ENCODE measurements at regions not wholly inside any gene's neighbourhood (a gene's known extent, or its start where the extent isn't known, plus 50 kb on each side); places are given as distances from the start of the nearest gene placed in this dataset.

- Histone ChIP-seq H3K27me3 (peaks cover 1% of the 10 kb centered on the region), H3K4me3 (ENCODE audit: low read depth in 1 of 2, low read length in 1 of 2) (no peak overlapping the region), H3K9me3 (no peaks in the 10 kb centered on the region), H3K27ac (no peak overlapping the region), H3K4me1 (ENCODE audit: control insufficient read depth in 1 of 2, insufficient read depth in 1 of 2, low read depth in 1 of 2, low read length in 1 of 2) (no peaks in the 10 kb centered on the region), H3K36me3 (no peaks in the 10 kb centered on the region)
- TF ChIP-seq CTCF (IDR thresholded peaks at IDR 0.05), result no peak
Observed at GRCh38 chr15:77710637-77711036, 77.9 kb upstream of the LINGO1 start.

- no peak overlapping the region for H3K4me3 ChIP-seq (ENCODE audit: low read depth in 1 of 2, low read length in 1 of 2)
- H3K9me3 ChIP-seq, result no peaks in the 10 kb centered on the region
- H3K4me1 ChIP-seq (ENCODE audit: control insufficient read depth in 1 of 2, insufficient read depth in 1 of 2, low read depth in 1 of 2, low read length in 1 of 2), result no peaks in the 10 kb centered on the region
- H3K27ac ChIP-seq, result no peak overlapping the region
- no peaks in the 10 kb centered on the region for H3K36me3 ChIP-seq
- no peak for TF ChIP-seq CTCF (IDR thresholded peaks at IDR 0.05)
- no peaks in the 10 kb centered on the region for H3K27me3 ChIP-seq
Observed at GRCh38 chr15:77710206-77710605, 77.5 kb upstream of the LINGO1 start.

- no peak for TF ChIP-seq CTCF (IDR thresholded peaks at IDR 0.05)
- Histone ChIP-seq H3K27me3 (no peaks in the 10 kb centered on the region), H3K36me3 (no peaks in the 10 kb centered on the region), H3K4me1 (ENCODE audit: control insufficient read depth in 1 of 2, insufficient read depth in 1 of 2, low read depth in 1 of 2, low read length in 1 of 2) (no peaks in the 10 kb centered on the region), H3K4me3 (ENCODE audit: low read depth in 1 of 2, low read length in 1 of 2) (no peak overlapping the region), H3K9me3 (no peaks in the 10 kb centered on the region), H3K27ac (no peak overlapping the region)
Observed at GRCh38 chr15:77709135-77709886, 76.6 kb upstream of the LINGO1 start.

- Histone ChIP-seq H3K4me3 (ENCODE audit: low read depth in 1 of 2, low read length in 1 of 2) (no peak overlapping the region), H3K4me1 (ENCODE audit: control insufficient read depth in 1 of 2, insufficient read depth in 1 of 2, low read depth in 1 of 2, low read length in 1 of 2) (no peaks in the 10 kb centered on the region), H3K27ac (no peak overlapping the region), H3K27me3 (no peaks in the 10 kb centered on the region), H3K36me3 (no peaks in the 10 kb centered on the region), H3K9me3 (no peaks in the 10 kb centered on the region)
- no peak for TF ChIP-seq CTCF (IDR thresholded peaks at IDR 0.05)
Observed at GRCh38 chr15:77706482-77707244, 74.0 kb upstream of the LINGO1 start.

- H3K4me1 ChIP-seq (ENCODE audit: control insufficient read depth in 1 of 2, insufficient read depth in 1 of 2, low read depth in 1 of 2, low read length in 1 of 2), result no peaks in the 10 kb centered on the region
- peaks cover 16% of the 10 kb centered on the region for H3K27me3 ChIP-seq
- no peaks in the 10 kb centered on the region for H3K9me3 ChIP-seq
- H3K27ac ChIP-seq, result no peak overlapping the region
- TF ChIP-seq CTCF (IDR thresholded peaks at IDR 0.05), result no peak
- H3K4me3 ChIP-seq (ENCODE audit: low read depth in 1 of 2, low read length in 1 of 2), result no peak overlapping the region
- no peaks in the 10 kb centered on the region for H3K36me3 ChIP-seq
Observed at GRCh38 chr15:77702211-77702957, 69.7 kb upstream of the LINGO1 start.

All from neutrophil (primary cell).